ENCODE measurements at regions not wholly inside any gene's neighbourhood (a gene's known extent, or its start where the extent isn't known, plus 50 kb on each side); places are given as distances from the start of the nearest gene placed in this dataset.

DNA sequence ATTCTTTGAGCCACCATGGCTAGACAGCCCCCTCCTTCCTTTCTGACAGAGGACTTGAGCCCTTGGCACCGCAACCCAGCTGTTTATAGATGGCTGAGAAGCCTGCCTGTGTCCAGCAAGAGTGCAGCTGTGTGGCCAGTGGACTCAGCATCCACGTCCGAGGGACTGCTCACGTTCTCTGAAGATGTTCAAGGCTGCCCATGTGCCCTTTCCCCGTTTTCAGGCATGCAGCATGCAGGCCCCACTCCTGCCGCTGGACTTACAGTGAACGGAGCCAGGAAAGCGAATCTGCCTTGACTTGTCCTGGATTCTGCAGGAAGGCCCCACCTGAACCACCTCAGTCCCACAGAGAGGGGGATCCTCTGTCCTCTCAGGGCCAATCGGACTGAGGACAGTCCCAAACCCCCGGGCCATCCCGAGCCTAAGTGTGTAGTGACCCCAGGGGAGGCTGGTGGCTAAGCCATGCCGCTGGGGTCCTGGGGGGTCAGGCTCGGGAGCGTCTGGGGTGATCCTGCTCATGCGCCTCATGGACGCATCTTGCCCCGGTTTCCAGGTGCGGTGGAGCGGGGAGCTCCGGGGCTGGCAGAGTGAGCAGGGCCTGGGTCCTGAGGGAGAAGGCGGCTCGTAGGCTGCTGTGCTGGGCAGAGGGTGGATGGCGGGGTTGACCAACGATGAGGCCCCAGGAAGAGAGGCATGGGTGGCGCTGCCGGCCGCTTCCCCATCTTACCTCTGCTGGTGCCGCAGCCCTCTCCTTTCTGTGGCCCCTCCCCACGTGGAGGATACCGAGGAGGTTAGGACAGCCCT lies 170.7 kb downstream of the CTTN start:
- TF ChIP-seq CTCF (IDR thresholded peaks at IDR 0.05; ENCODE audit: insufficient read depth, low read depth, low read length) (no peak), EZH2 (IDR thresholded peaks at IDR 0.05; ENCODE audit: insufficient read depth, low read length) (no peak)
